HepG2 (cell line): ENCODE measurements at regions not wholly inside any gene's neighbourhood (a gene's known extent, or its start where the extent isn't known, plus 50 kb on each side); places are given as distances from the start of the nearest gene placed in this dataset.

ENCODE experiments used
- ATF7 ChIP-seq, 2 experiments: fragments of 450-650 bp in 1 of 2; sonication (generic) in 1 of 2; formaldehyde crosslinking in 1 of 2; IDR thresholded peaks; 2 replicates each; pipeline versions ENCODE4 v1.4.0 to v1.6.1; 2016 to 2020; ENCODE audit warnings: antibody characterized with exemption in 1 of 2, mild to moderate bottlenecking in 1 of 2, missing genetic modification reagents in 1 of 2
- ISL2 ChIP-seq: sonication (generic); formaldehyde crosslinking; IDR thresholded peaks from 2 replicates; pipeline ENCODE4 v1.5.0; 2020; ENCODE audit warnings: missing genetic modification reagents
- NFAT5 ChIP-seq: sonication (generic); formaldehyde crosslinking; IDR thresholded peaks from 2 replicates; pipeline ENCODE4 v1.4.0; 2020; ENCODE audit warnings: missing genetic modification reagents
- PITX1 ChIP-seq: sonication (generic); formaldehyde crosslinking; IDR thresholded peaks from 2 replicates; pipeline ENCODE4 v1.5.1; 2020; ENCODE audit warnings: mild to moderate bottlenecking, missing genetic modification reagents
- SYNCRIP ChIP-seq: fragments of 200-400 bp; formaldehyde crosslinking; IDR thresholded peaks from 2 replicates; pipeline ENCODE4 v1.6.1; 2018; ENCODE audit warnings: mild to moderate bottlenecking, low read depth, low read length; ENCODE audit not compliant: insufficient read depth
- ZFP90 ChIP-seq: sonication (generic); formaldehyde crosslinking; IDR thresholded peaks from 2 replicates; pipeline ENCODE4 v1.8.0; 2022; ENCODE audit warnings: missing genetic modification reagents, mild to moderate bottlenecking, inconsistent platforms, borderline replicate concordance
- TF ChIP-seq, protein P1 (sequence below): sonication (generic); formaldehyde crosslinking; IDR thresholded peaks from 2 replicates; pipeline ENCODE4 v1.8.0; 2022; ENCODE audit warnings: missing genetic modification reagents, mild to moderate bottlenecking, inconsistent platforms, borderline replicate concordance
- TF ChIP-seq, protein P2 (sequence below): sonication (generic); formaldehyde crosslinking; IDR thresholded peaks from 2 replicates; pipeline ENCODE4 v1.5.1; 2020; ENCODE audit warnings: mild to moderate bottlenecking, missing genetic modification reagents, moderate library complexity

DNA sequence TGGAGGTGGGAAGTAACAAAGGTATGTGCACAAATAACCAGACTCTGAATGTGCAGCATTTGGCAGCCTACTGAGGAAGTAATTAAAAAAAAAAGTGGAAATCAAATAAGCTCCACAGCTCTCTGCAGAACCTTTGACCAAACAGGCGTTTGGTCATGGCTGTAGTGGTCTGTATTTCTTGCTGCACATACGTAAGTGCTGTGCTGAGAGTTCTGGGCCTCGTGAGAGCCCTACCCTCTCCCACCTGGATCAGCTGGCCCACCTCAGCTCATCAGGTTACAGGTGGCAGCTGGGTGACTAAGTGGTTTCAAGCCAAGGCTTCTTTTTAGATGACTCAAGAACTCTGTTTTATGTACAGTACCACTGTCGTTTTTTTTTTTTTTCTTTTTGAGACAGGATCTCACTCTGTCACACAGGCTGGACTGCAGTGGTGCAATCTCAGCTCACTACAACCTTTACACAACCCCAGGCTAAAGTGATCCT lies 178.2 kb upstream of the KLF6 start (continued):
- TF ChIP-seq ATF7 (IDR thresholded peaks at IDR 0.05) (no peak), ATF7 (CRISPR knock-in tag; IDR thresholded peaks at IDR 0.05) (no peak), SYNCRIP (no peak), ISL2 (CRISPR knock-in tag) (no peak), PITX1 (CRISPR knock-in tag) (no peak), NFAT5 (CRISPR knock-in tag) (no peak), ZFP90 (CRISPR knock-in tag) (no peak)
- TF ChIP-seq, protein P1, sequence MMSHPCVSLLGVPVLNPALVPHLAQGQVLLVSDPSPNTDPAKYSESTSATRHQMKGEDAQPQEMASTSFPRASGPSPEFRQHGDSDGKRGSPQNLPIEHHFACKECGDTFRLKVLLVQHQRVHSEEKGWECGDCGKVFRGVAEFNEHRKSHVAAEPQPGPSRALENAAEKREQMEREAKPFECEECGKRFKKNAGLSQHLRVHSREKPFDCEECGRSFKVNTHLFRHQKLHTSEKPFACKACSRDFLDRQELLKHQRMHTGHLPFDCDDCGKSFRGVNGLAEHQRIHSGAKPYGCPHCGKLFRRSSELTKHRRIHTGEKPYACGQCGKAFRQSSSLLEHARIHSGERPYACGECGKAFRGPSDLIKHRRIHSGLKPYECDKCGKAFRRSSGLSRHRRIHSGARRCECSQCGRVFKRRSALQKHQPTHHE (CRISPR knock-in tag) = no peak
- TF ChIP-seq, protein P2, sequence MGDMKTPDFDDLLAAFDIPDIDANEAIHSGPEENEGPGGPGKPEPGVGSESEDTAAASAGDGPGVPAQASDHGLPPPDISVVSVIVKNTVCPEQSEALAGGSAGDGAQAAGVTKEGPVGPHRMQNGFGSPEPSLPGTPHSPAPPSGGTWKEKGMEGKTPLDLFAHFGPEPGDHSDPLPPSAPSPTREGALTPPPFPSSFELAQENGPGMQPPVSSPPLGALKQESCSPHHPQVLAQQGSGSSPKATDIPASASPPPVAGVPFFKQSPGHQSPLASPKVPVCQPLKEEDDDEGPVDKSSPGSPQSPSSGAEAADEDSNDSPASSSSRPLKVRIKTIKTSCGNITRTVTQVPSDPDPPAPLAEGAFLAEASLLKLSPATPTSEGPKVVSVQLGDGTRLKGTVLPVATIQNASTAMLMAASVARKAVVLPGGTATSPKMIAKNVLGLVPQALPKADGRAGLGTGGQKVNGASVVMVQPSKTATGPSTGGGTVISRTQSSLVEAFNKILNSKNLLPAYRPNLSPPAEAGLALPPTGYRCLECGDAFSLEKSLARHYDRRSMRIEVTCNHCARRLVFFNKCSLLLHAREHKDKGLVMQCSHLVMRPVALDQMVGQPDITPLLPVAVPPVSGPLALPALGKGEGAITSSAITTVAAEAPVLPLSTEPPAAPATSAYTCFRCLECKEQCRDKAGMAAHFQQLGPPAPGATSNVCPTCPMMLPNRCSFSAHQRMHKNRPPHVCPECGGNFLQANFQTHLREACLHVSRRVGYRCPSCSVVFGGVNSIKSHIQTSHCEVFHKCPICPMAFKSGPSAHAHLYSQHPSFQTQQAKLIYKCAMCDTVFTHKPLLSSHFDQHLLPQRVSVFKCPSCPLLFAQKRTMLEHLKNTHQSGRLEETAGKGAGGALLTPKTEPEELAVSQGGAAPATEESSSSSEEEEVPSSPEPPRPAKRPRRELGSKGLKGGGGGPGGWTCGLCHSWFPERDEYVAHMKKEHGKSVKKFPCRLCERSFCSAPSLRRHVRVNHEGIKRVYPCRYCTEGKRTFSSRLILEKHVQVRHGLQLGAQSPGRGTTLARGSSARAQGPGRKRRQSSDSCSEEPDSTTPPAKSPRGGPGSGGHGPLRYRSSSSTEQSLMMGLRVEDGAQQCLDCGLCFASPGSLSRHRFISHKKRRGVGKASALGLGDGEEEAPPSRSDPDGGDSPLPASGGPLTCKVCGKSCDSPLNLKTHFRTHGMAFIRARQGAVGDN (CRISPR knock-in tag) = no peak
